HG02588 (cell line): ENCODE measurements at regions not wholly inside any gene's neighbourhood (a gene's known extent, or its start where the extent isn't known, plus 50 kb on each side); places are given as distances from the start of the nearest gene placed in this dataset.

Source experiments
- ATAC-seq: cut with Tn5 transposase; IDR thresholded peaks from one replicate; pipeline ENCODE4 v1.9.1; 2021; ENCODE audit warnings: mild to moderate bottlenecking, moderate library complexity; ENCODE audit not compliant: unreplicated experiment

DNA sequence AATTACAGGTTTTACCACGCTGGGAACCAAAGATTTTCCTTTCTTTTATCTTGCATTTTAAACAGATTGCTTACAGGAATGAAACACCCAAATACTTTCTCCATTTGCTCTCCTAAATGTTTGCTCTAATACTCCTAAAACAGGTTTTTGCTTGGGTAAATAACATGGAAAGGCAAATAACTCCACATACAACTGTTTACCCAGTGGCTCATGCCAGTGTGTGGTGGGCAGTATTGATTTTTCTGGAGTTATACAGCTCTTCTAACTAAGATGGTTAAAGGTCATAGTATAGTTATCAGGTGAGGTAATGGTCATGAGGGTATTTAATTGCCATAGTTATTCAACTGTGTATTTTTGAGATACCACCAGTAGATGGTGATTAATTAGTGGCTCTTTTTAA, 61.2 kb upstream of the RAB27B start:
- no peak for ATAC-seq

- ATAC-seq: no peak
These were observed 58.5 kb upstream of the RAB27B start for GRCh38 chr18:54769526-54770464.

GRCh38 chr18:54772056-54772455, 56.2 kb upstream of the RAB27B start:
- ATAC-seq: no peak

DNA sequence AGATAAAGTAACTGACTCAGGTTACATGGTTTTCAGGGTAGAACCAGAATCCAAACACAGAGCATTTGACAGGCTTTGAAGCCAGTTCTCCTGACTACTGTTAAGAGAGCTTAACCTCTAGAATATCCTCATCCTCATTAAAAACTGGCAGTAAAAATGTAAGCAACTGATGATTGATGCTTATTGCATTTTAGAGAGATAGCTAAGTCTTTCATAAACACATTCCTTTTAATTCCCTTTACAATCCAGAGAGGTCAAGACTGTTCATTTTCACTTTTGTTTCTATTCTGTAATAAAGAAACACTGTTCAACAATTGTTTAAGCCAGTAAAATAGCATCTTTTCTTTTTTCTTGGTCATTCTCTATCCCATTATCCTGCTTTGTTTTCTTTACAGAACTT, 53.9 kb upstream of the RAB27B start:
- ATAC-seq: no peak

DNA sequence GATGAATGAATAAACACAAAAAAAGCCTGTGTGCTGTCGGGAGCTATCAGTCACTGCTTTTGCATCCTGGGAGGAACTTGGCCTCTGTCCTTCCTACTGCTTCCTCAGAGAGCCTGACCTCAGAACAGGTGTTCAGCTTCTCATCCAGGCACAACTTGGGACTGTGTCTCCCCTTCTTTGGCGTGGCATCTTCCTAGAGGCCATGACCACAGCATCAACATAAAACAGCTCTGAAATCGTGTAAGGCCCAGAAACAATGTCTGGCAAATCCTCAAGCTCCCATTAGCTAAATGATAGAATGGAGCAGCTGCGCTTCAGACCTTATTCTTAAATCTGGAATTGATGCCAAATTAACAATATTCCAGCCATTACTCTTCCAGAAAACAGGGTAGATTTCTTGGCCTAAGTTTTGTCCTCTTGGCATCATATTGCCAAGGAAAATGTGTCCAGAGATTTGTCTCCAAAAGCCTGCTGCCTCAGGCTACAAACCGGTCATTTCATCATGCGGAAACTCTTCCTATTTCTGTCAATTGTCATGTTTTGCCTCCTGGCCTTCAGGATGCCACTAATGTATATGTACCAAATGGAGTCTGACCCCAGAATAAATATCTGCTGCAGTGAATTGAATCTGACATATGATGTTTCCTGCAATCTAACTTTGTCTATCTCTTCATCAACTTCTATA, 53.2 kb upstream of the RAB27B start:
- no peak for ATAC-seq

DNA sequence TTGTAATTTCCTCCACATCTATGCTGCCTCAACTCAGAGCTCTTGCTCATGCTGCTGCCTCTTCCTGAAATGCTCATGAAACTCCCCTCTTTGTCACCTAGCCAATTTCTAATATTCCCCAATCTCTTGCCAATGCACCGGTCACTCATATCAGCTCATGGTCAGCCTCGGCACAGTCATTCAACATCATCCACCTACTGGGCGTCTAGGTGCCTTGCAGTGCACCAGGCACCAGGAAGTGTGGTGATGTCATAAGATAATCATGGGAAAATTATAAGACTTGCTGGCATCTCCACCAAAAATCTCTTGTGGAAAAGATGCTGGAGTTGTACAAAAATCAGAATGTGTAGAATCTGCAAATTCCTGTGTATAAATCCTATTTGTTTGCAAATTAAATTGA, 52.6 kb upstream of the RAB27B start:
- no peak for ATAC-seq

- ATAC-seq: peak; percentile 67
These were observed 51.8 kb upstream of the RAB27B start for GRCh38 chr18:54776282-54776977.

DNA sequence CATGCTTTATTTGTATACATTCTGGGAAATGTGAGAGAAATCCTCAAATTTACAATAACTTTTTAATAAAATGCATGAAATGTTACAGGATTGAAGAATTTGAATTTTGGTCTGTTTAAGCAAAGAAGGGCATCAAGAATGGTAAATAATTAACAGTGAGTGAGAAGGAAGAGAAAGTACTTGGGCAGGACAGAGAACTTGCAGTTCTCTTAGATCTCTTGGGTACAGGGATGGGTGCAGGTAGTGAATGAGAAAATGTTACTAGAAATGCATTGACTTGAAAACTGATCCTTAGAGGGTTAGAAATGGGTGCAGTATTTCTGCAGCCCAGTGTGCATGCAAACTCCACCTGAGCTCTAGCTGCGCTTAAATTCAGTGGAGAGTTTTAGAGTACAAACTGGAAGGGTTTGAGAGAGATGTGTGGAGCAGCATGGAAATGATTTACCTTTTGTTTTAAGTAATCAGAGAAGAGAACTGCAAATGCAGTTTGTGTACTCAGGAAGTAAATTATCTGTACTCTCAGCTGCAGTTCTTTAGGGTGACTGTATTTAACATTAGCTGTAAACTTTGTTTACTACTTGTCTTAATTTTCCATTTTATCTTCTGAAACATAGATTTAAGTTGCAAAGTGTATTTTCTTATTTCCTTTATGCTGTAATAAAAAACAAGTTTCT, 51.0 kb upstream of the RAB27B start:
- ATAC-seq: peak; percentile 47

DNA sequence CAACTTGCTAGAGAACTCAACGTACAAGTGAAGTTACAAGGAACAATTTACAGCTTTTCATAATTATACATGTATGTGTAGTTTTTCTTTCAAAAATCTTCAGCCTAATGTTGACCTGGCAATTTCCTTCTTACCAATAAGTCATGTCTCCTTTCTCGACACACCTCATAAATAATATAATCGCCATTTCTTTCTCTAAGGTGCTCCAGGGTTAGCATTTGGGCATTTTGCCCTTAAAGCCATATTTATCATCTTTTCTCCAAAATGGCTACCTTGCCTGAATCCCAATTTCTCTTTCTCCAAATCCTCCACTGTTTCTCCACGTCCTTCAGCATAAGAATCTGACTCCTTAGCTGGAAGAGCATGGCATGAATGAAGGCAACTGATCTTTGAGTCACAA, 50.3 kb upstream of the RAB27B start:
- ATAC-seq: no peak
